Parathyroid adenoma (tissue), 2 donors: ENCODE measurements at regions not wholly inside any gene's neighbourhood (a gene's known extent, or its start where the extent isn't known, plus 50 kb on each side); places are given as distances from the start of the nearest gene placed in this dataset.

Experiments used
- H2AFZ ChIP-seq: fragments of 300-600 bp; sonication (generic); one replicate; pipeline ENCODE4 v1.7.0; 2017; ENCODE audit warnings: antibody characterized with exemption, mild to moderate bottlenecking
- H3K27ac ChIP-seq: fragments of 300-600 bp; sonication (generic); one replicate; pipeline ENCODE4 v1.7.0; 2017
- H3K27me3 ChIP-seq: fragments of 300-600 bp; sonication (generic); one replicate; pipeline ENCODE4 v1.7.0; 2017; ENCODE audit warnings: low read length; ENCODE audit not compliant: control insufficient read depth, insufficient read depth
- H3K36me3 ChIP-seq: fragments of 300-600 bp; sonication (generic); one replicate; pipeline ENCODE4 v1.7.0; 2017; ENCODE audit warnings: low read length; ENCODE audit not compliant: control insufficient read depth, insufficient read depth
- H3K4me1 ChIP-seq: fragments of 300-600 bp; sonication (generic); one replicate; pipeline ENCODE4 v1.7.0; 2017; ENCODE audit warnings: control low read depth
- H3K4me2 ChIP-seq: fragments of 300-600 bp; sonication (generic); one replicate; pipeline ENCODE4 v1.7.0; 2017; ENCODE audit warnings: low read length
- H3K4me3 ChIP-seq: fragments of 300-600 bp; sonication (generic); one replicate; pipeline ENCODE4 v1.7.0; 2017; ENCODE audit warnings: low read depth, low read length
- H3K79me2 ChIP-seq: fragments of 300-600 bp; sonication (generic); one replicate; pipeline ENCODE4 v1.7.0; 2017; ENCODE audit warnings: control low read depth
- H3K9ac ChIP-seq: fragments of 300-600 bp; sonication (generic); one replicate; pipeline ENCODE4 v1.7.0; 2017; ENCODE audit warnings: mild to moderate bottlenecking
- H3K9me3 ChIP-seq: fragments of 300-600 bp; sonication (generic); one replicate; pipeline ENCODE4 v1.7.0; 2017; ENCODE audit warnings: low read length; ENCODE audit not compliant: control insufficient read depth
- CTCF ChIP-seq: fragments of 300-600 bp; sonication (generic); IDR thresholded peaks from one replicate; pipeline ENCODE4 v1.7.0; 2017; ENCODE audit warnings: antibody characterized with exemption, mild to moderate bottlenecking
- donor health status: primary hyperparathyroidism.

DNA sequence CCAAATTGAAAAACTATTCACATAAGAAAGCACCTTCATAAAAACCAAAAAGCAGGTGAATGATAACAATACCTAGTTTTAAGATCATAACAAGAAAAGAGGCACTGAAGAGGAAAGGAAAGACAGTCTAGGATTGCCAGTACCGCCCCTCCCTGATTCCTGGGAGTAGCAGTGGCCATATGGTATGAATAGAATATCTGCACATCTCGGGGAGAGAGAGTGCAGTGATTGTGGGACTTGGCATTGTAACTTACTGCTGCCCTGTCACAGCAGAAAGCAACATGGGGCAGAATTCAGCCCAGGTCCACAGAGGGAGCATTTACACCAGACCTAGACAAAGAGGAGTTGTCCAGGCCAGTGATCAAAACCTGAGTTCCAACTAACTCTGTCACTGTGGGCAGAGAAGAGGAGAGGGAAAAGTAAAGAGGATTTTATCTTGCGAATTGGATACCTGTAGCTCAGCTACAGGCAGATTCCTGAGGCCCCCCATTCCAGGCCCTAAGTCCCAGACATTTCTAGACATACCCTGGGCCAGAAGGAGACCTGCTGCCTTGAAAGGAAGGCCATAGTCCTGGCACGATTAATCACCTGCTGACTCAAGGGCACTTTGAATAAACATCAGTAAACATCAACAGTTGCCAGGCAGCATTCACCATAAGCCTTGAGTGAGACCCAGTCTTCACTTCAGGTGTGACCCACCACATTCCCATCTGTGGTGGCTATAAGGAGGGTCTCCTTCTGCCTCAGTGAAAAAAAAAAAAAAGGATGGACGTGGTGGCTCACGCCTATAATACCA is 397.5 kb downstream of the TGFB2 start:
- Histone ChIP-seq H3K27ac (no peak overlapping the region), H3K4me1 (no peaks in the 10 kb centered on the region), H3K9me3 (peaks cover 5% of the 10 kb centered on the region), H2AFZ (no peak overlapping the region), H3K79me2 (no peaks in the 10 kb centered on the region), H3K27me3 (no peaks in the 10 kb centered on the region), H3K4me2 (no peak overlapping the region), H3K4me3 (no peak overlapping the region), H3K9ac (no peak overlapping the region), H3K36me3 (no peaks in the 10 kb centered on the region)
- no peak for TF ChIP-seq CTCF

- Histone ChIP-seq H3K4me3 (no peak overlapping the region), H3K4me2 (no peak overlapping the region), H3K27me3 (no peaks in the 10 kb centered on the region), H3K79me2 (no peaks in the 10 kb centered on the region), H3K27ac (no peak overlapping the region), H2AFZ (no peak overlapping the region), H3K4me1 (no peaks in the 10 kb centered on the region), H3K36me3 (no peaks in the 10 kb centered on the region), H3K9ac (no peak overlapping the region), H3K9me3 (peaks cover 5% of the 10 kb centered on the region)
- TF ChIP-seq CTCF = no peak
These were observed 398.8 kb downstream of the TGFB2 start for GRCh38 chr1:218743861-218744505.

- TF ChIP-seq CTCF = no peak
- Histone ChIP-seq H3K27ac (no peak overlapping the region), H3K4me2 (no peak overlapping the region), H3K36me3 (no peaks in the 10 kb centered on the region), H3K9me3 (peaks cover 5% of the 10 kb centered on the region), H3K9ac (no peak overlapping the region), H3K4me1 (no peaks in the 10 kb centered on the region), H3K79me2 (no peaks in the 10 kb centered on the region), H2AFZ (no peak overlapping the region), H3K4me3 (no peak overlapping the region), H3K27me3 (no peaks in the 10 kb centered on the region)
These were observed 402.9 kb downstream of the TGFB2 start for GRCh38 chr1:218748071-218748470.

DNA sequence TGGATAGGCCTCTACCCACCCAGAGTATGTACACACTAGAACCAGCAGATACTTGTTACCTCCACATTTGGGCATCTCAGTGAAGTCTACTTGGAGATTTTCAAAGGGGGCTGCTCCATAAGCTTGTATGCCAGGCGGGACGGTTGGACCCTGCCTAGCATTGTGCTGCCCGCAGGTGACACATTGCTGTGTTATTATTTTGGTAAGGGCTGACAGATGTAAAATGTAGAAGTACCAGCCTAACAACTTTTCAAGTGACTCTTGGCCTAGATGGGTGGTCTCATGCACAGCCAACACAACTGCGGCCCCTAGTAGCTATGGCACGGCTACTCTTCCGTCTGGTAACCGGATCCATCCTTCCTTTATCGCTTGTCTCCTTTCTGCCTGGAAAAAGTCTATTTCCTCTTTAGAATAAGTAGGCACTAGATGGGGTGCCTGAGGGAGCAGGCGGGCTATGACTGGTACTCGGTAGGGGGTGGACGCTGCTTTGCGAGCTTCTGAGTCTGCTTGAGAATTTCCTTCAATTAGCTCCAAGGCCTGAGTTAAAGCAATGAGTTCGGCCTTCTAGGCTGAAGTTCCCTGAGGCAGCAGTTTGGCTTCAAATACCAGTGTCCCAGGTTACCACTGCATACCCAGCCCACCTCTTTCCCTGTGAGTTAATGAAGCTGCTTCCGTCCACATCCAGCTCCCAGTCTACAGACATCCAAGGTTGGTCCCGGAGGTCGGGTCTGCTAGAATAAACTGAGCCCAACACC is 405.3 kb downstream of the TGFB2 start:
- no peak for TF ChIP-seq CTCF
- H3K4me3 ChIP-seq = no peak overlapping the region
- no peaks in the 10 kb centered on the region for H3K36me3 ChIP-seq
- H3K9ac ChIP-seq = no peak overlapping the region
- H3K4me2 ChIP-seq = no peak overlapping the region
- no peak overlapping the region for H3K27ac ChIP-seq
- no peaks in the 10 kb centered on the region for H3K27me3 ChIP-seq
- H2AFZ ChIP-seq = no peak overlapping the region
- peaks cover 4% of the 10 kb centered on the region for H3K9me3 ChIP-seq
- H3K4me1 ChIP-seq = no peaks in the 10 kb centered on the region
- H3K79me2 ChIP-seq = no peaks in the 10 kb centered on the region
